AML-193 (cell line): ENCODE measurements at regions not wholly inside any gene's neighbourhood (a gene's known extent, or its start where the extent isn't known, plus 50 kb on each side); places are given as distances from the start of the nearest gene placed in this dataset.

Source experiments
- DNase-seq, 2 experiments: peaks; one replicate each; lab custom pipeline; 2025; lab: John Stamatoyannopoulos, UW

GRCh38 chr3:106700981-106701380, 676.3 kb upstream of the CCDC54 start:
- DNase-seq = no peak

DNA sequence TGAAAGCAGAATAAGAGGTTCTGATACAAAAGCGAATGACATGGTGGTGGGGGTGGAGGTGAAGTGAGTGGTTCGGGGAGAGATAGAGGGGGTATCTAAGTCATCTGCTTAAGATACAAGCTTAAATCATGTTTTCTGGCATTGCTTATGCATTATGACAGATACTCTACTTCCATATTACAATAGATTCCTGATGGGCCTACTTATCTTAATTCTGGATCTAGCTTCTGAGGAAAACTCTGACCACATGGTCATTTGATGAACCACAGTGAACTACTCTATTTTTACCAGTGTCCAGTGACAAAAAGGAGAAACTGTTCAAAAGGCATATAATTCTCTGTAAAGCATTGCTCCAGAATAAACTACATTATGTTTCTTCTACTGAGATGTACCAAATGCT, 673.7 kb upstream of the CCDC54 start:
- DNase-seq = no peak

- DNase-seq = no peak
These were observed 669.9 kb upstream of the CCDC54 start for GRCh38 chr3:106707347-106707746.

DNA sequence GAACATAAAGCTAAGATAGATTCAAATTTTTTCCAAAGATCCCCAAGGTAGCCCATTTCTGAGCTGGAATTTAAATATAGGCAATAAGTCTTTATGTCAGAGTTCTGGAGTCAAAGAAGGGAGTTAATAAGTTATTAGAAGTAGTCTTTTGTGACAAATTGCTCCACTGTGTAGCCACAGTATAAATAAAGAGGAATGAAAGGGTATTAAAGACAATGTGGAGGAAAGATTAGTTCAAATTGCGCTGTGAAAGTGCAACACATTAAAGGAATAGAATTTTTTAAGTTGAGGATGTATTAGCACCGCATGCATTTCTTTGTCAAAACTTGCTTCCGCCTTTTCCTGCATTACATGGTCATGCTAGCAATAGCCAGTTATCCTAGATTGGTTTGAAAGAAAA, 666.6 kb upstream of the CCDC54 start:
- no peak for DNase-seq

GRCh38 chr3:106711650-106712049, 665.6 kb upstream of the CCDC54 start:
- DNase-seq = no peak

GRCh38 chr3:106714400-106714799, 662.8 kb upstream of the CCDC54 start:
- no peak for DNase-seq

DNA sequence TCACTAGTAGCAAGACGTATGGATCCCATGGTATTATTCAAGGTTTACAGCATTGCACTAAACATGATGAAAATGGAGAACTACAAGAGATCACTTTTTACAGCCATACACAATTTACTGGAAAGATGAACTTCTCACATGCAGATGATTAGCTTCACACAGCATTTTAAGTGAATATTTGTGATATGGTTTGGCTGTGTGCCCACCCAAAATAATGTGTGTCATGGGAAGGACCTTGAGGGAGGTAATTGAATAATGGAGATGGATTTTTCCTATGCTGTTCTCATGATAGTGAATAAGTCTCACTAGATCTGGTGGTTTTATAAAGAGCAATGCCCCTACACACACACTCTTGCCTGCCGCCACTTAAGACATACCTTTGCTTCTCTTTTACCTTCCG, 662.0 kb upstream of the CCDC54 start:
- DNase-seq = no peak

DNA sequence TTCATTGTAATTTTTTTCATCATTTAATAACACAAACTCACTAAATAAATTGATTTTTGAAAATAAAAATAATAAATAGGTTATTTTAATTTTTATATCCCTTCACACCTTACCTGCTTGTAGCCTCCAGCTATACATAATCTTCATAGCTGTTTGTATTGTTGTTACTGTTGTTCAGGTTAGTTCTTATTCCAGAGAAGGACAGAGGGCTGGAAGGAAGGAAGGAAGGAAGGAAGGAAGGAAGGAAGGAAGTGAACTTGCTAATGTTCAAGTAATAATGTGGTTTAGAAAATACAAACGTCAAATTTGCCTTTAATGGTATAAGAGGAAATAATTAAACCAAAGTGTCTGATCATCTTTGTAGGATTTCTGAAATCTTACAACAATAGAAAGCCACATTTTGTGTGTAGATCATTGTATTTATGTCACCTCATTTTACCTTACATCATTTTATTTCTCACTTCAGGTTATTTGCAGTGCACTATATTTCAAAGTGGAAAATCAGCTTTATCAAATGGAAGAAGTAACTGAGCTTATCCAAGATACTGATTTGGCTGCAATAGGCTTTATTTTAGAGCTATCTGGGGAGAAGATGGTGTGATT, 660.0 kb upstream of the CCDC54 start:
- no peak for DNase-seq

- no peak for DNase-seq
These were observed 658.2 kb upstream of the CCDC54 start for GRCh38 chr3:106719077-106719476.

GRCh38 chr3:106719583-106719982, 657.7 kb upstream of the CCDC54 start:
- DNase-seq = no peak

- DNase-seq = no peak
These were observed 656.7 kb upstream of the CCDC54 start for GRCh38 chr3:106720510-106720909.

- DNase-seq = no peak
These were observed 651.7 kb upstream of the CCDC54 start for GRCh38 chr3:106725566-106725965.

DNA sequence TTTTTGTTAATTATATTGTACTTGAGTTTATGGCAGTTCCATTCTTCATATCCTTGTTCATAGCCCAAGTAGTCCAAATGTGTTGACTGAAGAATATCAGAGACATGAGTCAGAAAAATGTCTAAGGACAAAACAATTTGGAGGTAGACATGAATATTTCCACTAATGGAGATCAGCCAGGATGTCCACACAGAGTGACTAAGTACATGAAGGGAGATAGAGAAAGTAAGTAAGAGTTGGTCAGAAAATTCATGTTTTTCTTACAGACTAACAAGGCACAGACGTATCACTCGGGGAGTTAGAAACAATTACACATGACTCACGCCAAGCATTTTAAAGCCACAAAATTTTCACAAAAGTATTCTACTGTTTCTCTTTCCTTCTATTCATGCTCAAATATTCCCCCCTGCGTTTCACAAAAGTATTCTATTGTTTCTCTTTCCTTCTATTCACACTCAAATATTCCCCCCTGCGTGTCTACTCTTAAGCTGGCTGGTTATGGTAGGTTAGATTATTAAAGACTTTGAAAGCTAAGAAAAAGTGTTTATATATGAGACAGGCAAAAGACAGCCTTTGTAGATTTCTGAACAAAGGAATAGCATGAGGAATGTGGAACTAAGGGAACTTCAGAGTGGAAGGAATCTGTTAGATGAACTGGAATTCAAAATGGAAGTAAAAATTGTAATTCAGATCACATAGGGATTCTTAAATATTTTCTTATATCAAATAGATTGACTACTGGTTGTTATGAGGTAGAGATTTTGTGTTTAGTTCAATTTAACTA, 648.7 kb upstream of the CCDC54 start:
- no peak for DNase-seq

DNA sequence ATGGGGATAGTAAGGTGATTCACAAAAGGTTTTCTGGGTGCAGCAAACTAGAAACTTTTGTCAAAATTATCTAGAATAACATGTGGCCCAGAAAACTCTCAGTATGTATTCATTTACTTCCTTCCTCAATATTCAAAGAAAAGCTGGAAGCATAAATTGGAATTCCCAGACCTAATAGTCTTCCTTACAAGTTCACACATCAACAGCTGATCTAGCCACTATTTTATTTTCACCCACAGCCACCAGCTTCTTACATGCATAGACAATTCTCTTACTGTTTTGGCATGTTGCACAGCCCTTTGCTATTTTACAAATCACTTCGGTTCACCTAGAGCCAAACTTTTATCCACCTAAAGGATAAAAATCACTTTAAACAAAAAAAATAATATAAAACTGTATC, 647.8 kb upstream of the CCDC54 start:
- DNase-seq = no peak

DNA sequence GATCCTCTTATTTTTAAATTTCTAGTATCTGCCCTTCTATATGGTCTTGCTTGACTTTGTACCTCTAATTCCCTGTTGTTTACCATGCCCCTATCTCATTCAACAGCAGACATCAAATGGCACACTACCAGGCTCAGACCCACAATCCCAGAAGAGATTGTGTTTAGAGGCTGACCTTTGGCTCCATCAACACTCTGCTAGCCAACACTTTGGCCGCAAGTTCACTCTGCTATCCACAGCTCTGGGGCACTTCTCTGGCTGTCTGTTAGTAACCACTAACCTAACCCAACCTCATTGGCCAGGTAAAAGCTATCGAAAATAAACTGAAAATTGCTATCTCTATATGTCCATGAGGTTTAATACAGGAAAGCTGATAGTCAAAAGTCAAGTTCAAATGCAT, 646.0 kb upstream of the CCDC54 start:
- no peak for DNase-seq

GRCh38 chr3:106734712-106735111, 642.5 kb upstream of the CCDC54 start:
- DNase-seq = no peak

DNA sequence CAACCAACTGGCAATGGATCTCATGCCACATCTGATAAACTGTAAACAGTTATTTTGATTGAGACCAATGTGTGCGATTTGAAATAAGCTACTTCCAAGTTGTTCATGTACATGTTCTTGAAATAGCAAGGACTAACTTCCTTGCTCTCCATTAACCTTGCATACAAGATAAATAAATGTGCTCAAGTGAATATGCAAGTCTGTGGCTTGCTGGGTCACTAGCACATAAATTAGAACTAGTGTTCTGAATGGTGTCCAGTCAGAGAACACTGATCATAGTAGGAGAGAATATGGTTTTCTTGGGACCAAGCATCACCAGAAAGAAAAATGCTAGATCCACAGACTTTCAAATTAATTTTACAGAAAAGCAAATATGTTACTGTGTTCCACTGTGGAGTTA, 640.0 kb upstream of the CCDC54 start:
- no peak for DNase-seq

DNA sequence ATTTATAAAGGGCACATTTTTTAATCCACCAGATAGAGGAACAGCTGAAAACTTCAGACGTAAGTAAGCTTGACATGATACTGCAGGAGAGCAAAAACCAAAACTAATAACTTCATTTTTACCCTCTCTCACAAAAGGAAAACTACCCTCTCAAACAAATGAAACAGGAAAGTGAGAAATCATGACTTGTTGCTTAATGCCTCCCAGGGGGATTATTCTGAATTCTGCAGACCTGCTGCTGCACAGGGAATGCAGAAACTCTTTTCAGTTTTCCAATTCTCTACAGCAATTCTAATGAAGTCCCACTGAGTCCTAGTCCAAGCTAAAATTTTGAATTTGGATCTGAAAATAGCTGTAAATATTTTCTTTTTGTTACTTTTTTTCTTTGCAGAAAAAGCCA, 637.1 kb upstream of the CCDC54 start:
- no peak for DNase-seq

DNA sequence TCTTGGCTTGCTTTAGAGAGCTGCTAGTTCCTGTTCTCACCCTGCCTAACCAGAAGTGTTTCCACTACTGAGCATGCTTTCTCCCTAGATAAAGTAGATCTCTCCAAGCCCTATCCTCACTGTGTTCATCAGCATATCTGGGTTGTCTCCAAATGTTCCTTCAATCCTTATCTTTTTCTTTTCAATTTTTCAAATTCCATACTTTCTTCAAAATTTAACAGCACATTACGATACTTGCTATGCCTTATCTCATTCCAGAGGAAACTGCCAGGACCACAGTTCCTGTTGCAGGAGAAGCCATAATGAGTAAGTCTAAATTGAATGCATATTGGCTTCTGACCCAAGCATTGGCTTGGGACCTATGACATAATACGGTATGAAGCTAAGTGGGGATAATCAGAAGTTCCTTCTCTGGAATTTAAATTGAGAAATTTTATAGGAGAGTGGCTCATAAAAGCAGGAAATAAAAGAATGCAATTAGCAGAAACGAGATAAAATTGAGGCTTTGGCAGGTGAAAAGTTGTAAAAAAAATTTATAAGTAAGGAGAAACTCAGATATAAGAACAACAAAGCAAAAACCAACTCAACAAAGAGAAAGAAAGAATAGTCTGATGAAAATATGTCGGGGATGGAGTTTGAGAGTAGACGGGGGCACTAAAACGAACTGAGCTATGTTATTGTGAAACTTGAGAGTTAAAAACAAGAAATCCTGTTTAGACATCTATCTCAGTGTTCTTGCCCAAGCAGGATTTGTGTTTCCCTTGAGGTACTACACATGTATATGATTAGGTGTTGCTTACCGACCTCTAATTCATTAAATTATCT, 631.7 kb upstream of the CCDC54 start:
- DNase-seq = no peak

- DNase-seq = no peak
These were observed 631.0 kb upstream of the CCDC54 start for GRCh38 chr3:106746286-106746685.

- no peak for DNase-seq
These were observed 628.6 kb upstream of the CCDC54 start for GRCh38 chr3:106748472-106749262.

DNA sequence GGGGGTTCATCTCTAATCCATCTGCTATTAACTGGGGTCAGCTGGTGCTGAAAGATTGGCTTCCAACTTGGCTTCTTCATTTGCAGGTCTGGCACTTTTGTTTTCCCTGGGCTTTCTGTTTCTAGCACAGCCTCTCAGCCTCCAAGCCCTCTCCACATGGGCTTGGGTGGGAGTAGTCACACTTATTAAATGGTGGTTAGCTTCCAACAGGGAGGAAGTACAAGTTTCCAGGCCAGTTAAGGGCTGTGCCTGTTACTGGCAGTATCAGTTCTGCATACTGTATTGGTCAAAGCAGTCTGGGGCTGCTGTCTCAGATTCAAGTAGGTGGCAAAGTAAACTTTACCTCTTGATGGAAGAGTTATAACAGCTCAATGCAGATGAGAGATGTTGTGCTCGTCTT, 627.1 kb upstream of the CCDC54 start:
- DNase-seq = no peak
